Prostate gland (tissue), 2 donors: ENCODE measurements at regions not wholly inside any gene's neighbourhood (a gene's known extent, or its start where the extent isn't known, plus 50 kb on each side); places are given as distances from the start of the nearest gene placed in this dataset.

ENCODE experiments used
- DNase-seq: peaks from one replicate; pipeline ENCODE4 v3.0.0-alpha.2; 2019; ENCODE audit warnings: low spot score
- H3K27ac ChIP-seq, 2 donors: fragments of 200-600 bp; sonication (generic); 2 replicates each; pipeline ENCODE4 v1.5.1; 2017 to 2019
- H3K27me3 ChIP-seq: fragments of 200-600 bp; sonication (generic); replicated peaks from 2 replicates; pipeline ENCODE4 v1.5.1; 2019; ENCODE audit not compliant: insufficient read depth
- H3K36me3 ChIP-seq, 2 donors: fragments of 200-600 bp; sonication (generic); 1 replicate in 1 of 2; 2 replicates in 1 of 2; pipeline versions ENCODE4 v1.5.1 to v1.8.1; 2017 to 2019
- H3K4me1 ChIP-seq: fragments of 200-600 bp; sonication (generic); replicated peaks from 2 replicates; pipeline ENCODE4 v1.5.1; 2019
- H3K4me3 ChIP-seq, 2 donors: fragments of 200-600 bp; sonication (generic); 2 replicates each; pipeline ENCODE4 v1.5.1; 2017 to 2019
- H3K9me3 ChIP-seq: fragments of 200-600 bp; sonication (generic); 2 replicates; pipeline ENCODE4 v1.5.1; 2017
- CTCF ChIP-seq, 4 experiments: fragments of 200-600 bp in 2 of 4; fragments of 450-650 bp in 2 of 4; sonication (generic) in 2 of 4; IDR thresholded peaks; 1 replicate in 3 of 4; 2 replicates in 1 of 4; pipeline ENCODE4 v1.5.1; 2016 to 2019; ENCODE audit warnings: antibody characterized with exemption in 4 of 4, mild to moderate bottlenecking in 2 of 4, moderate library complexity in 2 of 4
- POLR2A ChIP-seq: fragments of 450-650 bp; IDR thresholded peaks from one replicate; pipeline ENCODE4 v1.6.1; 2016; ENCODE audit warnings: antibody characterized with exemption, mild to moderate bottlenecking
- POLR2AphosphoS5 ChIP-seq: sonication (generic); formaldehyde crosslinking; IDR thresholded peaks from one replicate; pipeline ENCODE4 v1.6.1; 2017; ENCODE audit warnings: antibody characterized with exemption
- WGBS: methylation state at CpG from one replicate; pipeline ENCODE4 v1.1.5; 2018; 5-methylcytosine and 5-hydroxymethylcytosine counted together
- intact Hi-C: fragments of 100-400 bp; cut with DNase I; formaldehyde crosslinking; loops from one replicate; pipeline ENCODE4 v1.14.2; 2022

- intact Hi-C loops: no loop called here
- 88% methylated on average over 1 of the region's 1 CpG for WGBS
- no peak for TF ChIP-seq CTCF (IDR thresholded peaks at IDR 0.05)
- no peak for TF ChIP-seq POLR2AphosphoS5
- no peak for TF ChIP-seq POLR2A
Observed at GRCh38 chr1:88021529-88021928, 662.5 kb upstream of the PKN2 start.

GRCh38 chr1:88022516-88022915 is 661.6 kb upstream of the PKN2 start:
- H3K27me3 ChIP-seq: no peaks in the 10 kb centered on the region
- no peaks in the 10 kb centered on the region for H3K36me3 ChIP-seq
- no peak overlapping the region for H3K27ac ChIP-seq
- intact Hi-C loops: no loop called here
- no peaks in the 10 kb centered on the region for H3K4me1 ChIP-seq
- WGBS: 93% methylated on average over 4 of the region's 4 CpGs
- TF ChIP-seq POLR2A (no peak), POLR2AphosphoS5 (no peak), CTCF (IDR thresholded peaks at IDR 0.05) (no peak)
- H3K4me3 ChIP-seq: no peak overlapping the region
- no peaks in the 10 kb centered on the region for H3K9me3 ChIP-seq
- no peak for DNase-seq

More at GRCh38 chr1:88021529-88021928, 662.5 kb upstream of the PKN2 start:
- no peaks in the 10 kb centered on the region for H3K27me3 ChIP-seq
- DNase-seq: no peak
- H3K4me1 ChIP-seq: no peaks in the 10 kb centered on the region
- no peak overlapping the region for H3K27ac ChIP-seq
- H3K9me3 ChIP-seq: no peaks in the 10 kb centered on the region
- no peak overlapping the region for H3K4me3 ChIP-seq
- H3K36me3 ChIP-seq: no peaks in the 10 kb centered on the region

GRCh38 chr1:88029142-88029541 is 654.9 kb upstream of the PKN2 start:
- H3K4me1 ChIP-seq: no peaks in the 10 kb centered on the region
- DNase-seq: no peak
- no peaks in the 10 kb centered on the region for H3K9me3 ChIP-seq
- intact Hi-C loops: no loop called here
- H3K36me3 ChIP-seq: no peaks in the 10 kb centered on the region
- no peak overlapping the region for H3K27ac ChIP-seq
- 67% methylated on average over 2 of the region's 2 CpGs for WGBS
- no peak overlapping the region for H3K4me3 ChIP-seq
- no peaks in the 10 kb centered on the region for H3K27me3 ChIP-seq
- TF ChIP-seq POLR2A (no peak), CTCF (IDR thresholded peaks at IDR 0.05) (no peak), POLR2AphosphoS5 (no peak)

- TF ChIP-seq POLR2AphosphoS5 (no peak), CTCF (IDR thresholded peaks at IDR 0.05) (no peak), POLR2A (no peak)
- H3K4me1 ChIP-seq: no peaks in the 10 kb centered on the region
- DNase-seq: no peak
- H3K27ac ChIP-seq: no peak overlapping the region
- no peaks in the 10 kb centered on the region for H3K27me3 ChIP-seq
- no peaks in the 10 kb centered on the region for H3K9me3 ChIP-seq
- no peaks in the 10 kb centered on the region for H3K36me3 ChIP-seq
- intact Hi-C loops: no loop called here
- no peak overlapping the region for H3K4me3 ChIP-seq
Observed at GRCh38 chr1:88029899-88030298, 654.2 kb upstream of the PKN2 start.

- Histone ChIP-seq H3K36me3 (no peaks in the 10 kb centered on the region), H3K4me3 (no peak overlapping the region), H3K4me1 (no peaks in the 10 kb centered on the region), H3K9me3 (no peaks in the 10 kb centered on the region), H3K27ac (no peak overlapping the region), H3K27me3 (no peaks in the 10 kb centered on the region)
- intact Hi-C loops: no loop called here
- TF ChIP-seq POLR2AphosphoS5 (no peak), POLR2A (no peak), CTCF (IDR thresholded peaks at IDR 0.05) (no peak)
- WGBS: 91% methylated on average over 8 of the region's 8 CpGs
- DNase-seq: no peak
Observed at GRCh38 chr1:88035578-88035977, 648.5 kb upstream of the PKN2 start.
